Muscle layer of duodenum (tissue), 2 donors: ENCODE measurements at regions not wholly inside any gene's neighbourhood (a gene's known extent, or its start where the extent isn't known, plus 50 kb on each side); places are given as distances from the start of the nearest gene placed in this dataset.

Experiments
- H3K27ac ChIP-seq: one replicate; pipeline ENCODE4 v1.7.0; 2013; ENCODE audit warnings: mild to moderate bottlenecking, low read length
- H3K27me3 ChIP-seq: one replicate; pipeline ENCODE4 v1.7.0; 2013; ENCODE audit warnings: low read depth, mild to moderate bottlenecking, control low read depth, low read length
- H3K36me3 ChIP-seq, 2 donors: one replicate each; pipeline ENCODE4 v1.7.0; 2013; ENCODE audit warnings: low read length in 2 of 2, control low read depth in 1 of 2, mild to moderate bottlenecking in 1 of 2; ENCODE audit not compliant: insufficient read depth in 2 of 2, control insufficient read depth in 1 of 2
- H3K4me1 ChIP-seq, 2 donors: one replicate each; pipeline ENCODE4 v1.7.0; 2013; ENCODE audit warnings: low read length in 2 of 2, mild to moderate bottlenecking in 2 of 2, control low read depth in 1 of 2, moderate library complexity in 1 of 2; ENCODE audit not compliant: insufficient read depth in 2 of 2, control insufficient read depth in 1 of 2
- H3K4me3 ChIP-seq, 2 donors: one replicate each; pipeline ENCODE4 v1.7.0; 2013; ENCODE audit warnings: low read length in 2 of 2, low read depth in 1 of 2, mild to moderate bottlenecking in 1 of 2
- H3K9me3 ChIP-seq, 2 donors: one replicate each; pipeline ENCODE4 v1.7.0; 2013; ENCODE audit warnings: low read length in 2 of 2, control low read depth in 1 of 2, mild to moderate bottlenecking in 1 of 2; ENCODE audit not compliant: control insufficient read depth in 1 of 2
- donor health status: healthy.

GRCh38 chr2:234240917-234241316 is 190.4 kb downstream of the SPP2 start:
- Histone ChIP-seq H3K4me1 (no peaks in the 10 kb centered on the region), H3K27ac (no peak overlapping the region), H3K36me3 (no peaks in the 10 kb centered on the region), H3K4me3 (no peak overlapping the region), H3K9me3 (peaks cover 0 to 3% of the 10 kb centered on the region in 2 donors), H3K27me3 (no peaks in the 10 kb centered on the region)

- no peak overlapping the region for H3K27ac ChIP-seq
- no peaks in the 10 kb centered on the region for H3K27me3 ChIP-seq
- peaks cover 0 to 3% of the 10 kb centered on the region in 2 donors for H3K9me3 ChIP-seq
- H3K36me3 ChIP-seq: no peaks in the 10 kb centered on the region
- H3K4me3 ChIP-seq: no peak overlapping the region
- no peaks in the 10 kb centered on the region for H3K4me1 ChIP-seq
Measured at GRCh38 chr2:234235191-234235590, 184.7 kb downstream of the SPP2 start.

- Histone ChIP-seq H3K27ac (no peak overlapping the region), H3K9me3 (peaks cover 0 to 3% of the 10 kb centered on the region in 2 donors), H3K4me1 (no peaks in the 10 kb centered on the region), H3K36me3 (no peaks in the 10 kb centered on the region), H3K4me3 (no peak overlapping the region), H3K27me3 (no peaks in the 10 kb centered on the region)
Measured at GRCh38 chr2:234231460-234231859, 181.0 kb downstream of the SPP2 start.

- H3K27ac ChIP-seq: no peak overlapping the region
- no peaks in the 10 kb centered on the region for H3K9me3 ChIP-seq
- H3K27me3 ChIP-seq: no peaks in the 10 kb centered on the region
- H3K36me3 ChIP-seq: no peaks in the 10 kb centered on the region
- no peaks in the 10 kb centered on the region for H3K4me1 ChIP-seq
- no peak overlapping the region for H3K4me3 ChIP-seq
Measured at GRCh38 chr2:234219046-234219310, 168.5 kb downstream of the SPP2 start.

- no peaks in the 10 kb centered on the region for H3K4me1 ChIP-seq
- no peak overlapping the region for H3K4me3 ChIP-seq
- no peaks in the 10 kb centered on the region for H3K9me3 ChIP-seq
- H3K27me3 ChIP-seq: no peaks in the 10 kb centered on the region
- H3K27ac ChIP-seq: no peak overlapping the region
- H3K36me3 ChIP-seq: no peaks in the 10 kb centered on the region
Measured at GRCh38 chr2:234218266-234219045, 168.0 kb downstream of the SPP2 start.

- no peaks in the 10 kb centered on the region for H3K36me3 ChIP-seq
- H3K4me3 ChIP-seq: no peak overlapping the region
- no peaks in the 10 kb centered on the region for H3K4me1 ChIP-seq
- H3K27me3 ChIP-seq: no peaks in the 10 kb centered on the region
- H3K27ac ChIP-seq: no peak overlapping the region
- H3K9me3 ChIP-seq: no peaks in the 10 kb centered on the region
Measured at GRCh38 chr2:234212534-234212933, 162.0 kb downstream of the SPP2 start.

- H3K4me1 ChIP-seq: no peaks in the 10 kb centered on the region
- no peak overlapping the region for H3K27ac ChIP-seq
Measured at GRCh38 chr2:234211797-234212196, 161.3 kb downstream of the SPP2 start.

GRCh38 chr2:234206738-234207137 is 156.2 kb downstream of the SPP2 start:
- Histone ChIP-seq H3K4me1 (peaks cover 4% of the 10 kb centered on the region in 2 donors), H3K36me3 (no peaks in the 10 kb centered on the region), H3K4me3 (no peak overlapping the region), H3K9me3 (no peaks in the 10 kb centered on the region), H3K27ac (no peak overlapping the region), H3K27me3 (no peaks in the 10 kb centered on the region)

More at GRCh38 chr2:234211797-234212196, 161.3 kb downstream of the SPP2 start:
- Histone ChIP-seq H3K36me3 (no peaks in the 10 kb centered on the region), H3K9me3 (no peaks in the 10 kb centered on the region), H3K4me3 (no peak overlapping the region), H3K27me3 (no peaks in the 10 kb centered on the region)

GRCh38 chr2:234204480-234204879 is 154.0 kb downstream of the SPP2 start:
- no peaks in the 10 kb centered on the region for H3K9me3 ChIP-seq
- no peaks in the 10 kb centered on the region for H3K36me3 ChIP-seq
- no peak overlapping the region for H3K4me3 ChIP-seq
- no peak overlapping the region for H3K27ac ChIP-seq
- H3K27me3 ChIP-seq: no peaks in the 10 kb centered on the region
- peaks cover 4% of the 10 kb centered on the region in 2 donors for H3K4me1 ChIP-seq

GRCh38 chr2:234203135-234203984 is 152.9 kb downstream of the SPP2 start:
- Histone ChIP-seq H3K36me3 (no peaks in the 10 kb centered on the region), H3K27ac (no peak overlapping the region), H3K4me3 (no peak overlapping the region), H3K27me3 (no peaks in the 10 kb centered on the region), H3K9me3 (no peaks in the 10 kb centered on the region), H3K4me1 (peaks cover 4% of the 10 kb centered on the region in 2 donors)

GRCh38 chr2:234202601-234203000 is 152.1 kb downstream of the SPP2 start:
- H3K27ac ChIP-seq: no peak overlapping the region
- no peaks in the 10 kb centered on the region for H3K36me3 ChIP-seq
- peaks cover 4% of the 10 kb centered on the region in 2 donors for H3K4me1 ChIP-seq
- H3K9me3 ChIP-seq: no peaks in the 10 kb centered on the region
- no peak overlapping the region for H3K4me3 ChIP-seq
- no peaks in the 10 kb centered on the region for H3K27me3 ChIP-seq
